HCT116 (cell line): ENCODE measurements at regions not wholly inside any gene's neighbourhood (a gene's known extent, or its start where the extent isn't known, plus 50 kb on each side); places are given as distances from the start of the nearest gene placed in this dataset.

ENCODE experiments used
- ATAC-seq: fragments of 200-7000 bp; cut with Tn5 transposase; 2 replicates; pipeline ENCODE4 v1.9.1; 2020; ENCODE audit warnings: mild to moderate bottlenecking, moderate library complexity
- BruUV-seq: library from RNA; stranded (reverse); fragments of 400-500 nt; replicated peaks from 2 replicates; lab custom pipeline; 2021; lab: Mats Ljungman, UMichigan
- CTCF ChIA-PET: fragments of 300-600 bp; sonication (Branson Sonifier 250); formaldehyde crosslinking; loops from one replicate; lab custom pipeline; 2021; ENCODE audit warnings: antibody characterized with exemption; lab: Charles Lee
- POLR2A ChIA-PET: fragments of 300-600, 350-600 bp; sonication (Branson Sonifier 250); formaldehyde crosslinking; loops from one replicate; lab custom pipeline; 2021; ENCODE audit warnings: antibody characterized with exemption; lab: Charles Lee
- RAD21 ChIA-PET, 2 experiments: fragments of 300-600 bp; sonication (Branson Sonifier 250); formaldehyde crosslinking; loops; one replicate each; lab custom pipeline; 2023; ENCODE audit warnings: low total read pairs in 2 of 2; ENCODE audit not compliant: uncharacterized antibody in 2 of 2, unreplicated experiment in 2 of 2, low non-redundant PET in 1 of 2; lab: Charles Lee
- DNase-seq: peaks from one replicate; pipeline ENCODE4 v3.0.0-alpha.2; 2010; ENCODE audit warnings: low read depth, low spot score
- H2AFZ ChIP-seq: fragments of 200-600 bp; shearing (Covaris generic), sonication (generic); 2 replicates; pipeline ENCODE4 v1.6.1; 2017; ENCODE audit warnings: low read depth, mixed run types, mixed read lengths, antibody characterized with exemption, low read length; ENCODE audit not compliant: poor library complexity, severe bottlenecking
- H3K27ac ChIP-seq: 2 replicates; pipeline ENCODE4 v1.5.1; 2012; ENCODE audit warnings: low read depth, low read length
- H3K27me3 ChIP-seq: fragments of 200-600 bp; sonication (generic); 2 replicates; pipeline ENCODE4 v1.6.1; 2016; ENCODE audit warnings: mixed run types, low read length, mixed read lengths; ENCODE audit not compliant: insufficient read depth
- H3K36me3 ChIP-seq, 2 experiments: fragments of 200-500 bp in 1 of 2; fragments of 200-600 bp in 1 of 2; sonication (Bioruptor generic) in 1 of 2; sonication (generic) in 1 of 2; 2 replicates each; pipeline versions ENCODE4 v1.5.1 to v1.6.1; 2014 to 2016; ENCODE audit warnings: low read length in 2 of 2, inconsistent platforms in 1 of 2, mixed read lengths in 1 of 2, mixed run types in 1 of 2; ENCODE audit not compliant: insufficient read depth in 2 of 2, control insufficient read depth in 1 of 2
- H3K4me1 ChIP-seq, 2 experiments: fragments of 200-600 bp in 1 of 2; sonication (generic) in 1 of 2; 2 replicates each; pipeline versions ENCODE4 v1.5.1 to v1.6.1; 2012 to 2017; ENCODE audit warnings: low read length in 2 of 2, inconsistent platforms in 1 of 2, mild to moderate bottlenecking in 1 of 2, mixed read lengths in 1 of 2, mixed run types in 1 of 2, moderate library complexity in 1 of 2; ENCODE audit not compliant: insufficient read depth in 2 of 2, control insufficient read depth in 1 of 2
- H3K4me2 ChIP-seq: fragments of 200-600 bp; sonication (generic); 2 replicates; pipeline ENCODE4 v1.6.1; 2017; ENCODE audit warnings: mixed run types, low read length, mixed read lengths
- H3K4me3 ChIP-seq, 2 experiments: fragments of 200-600 bp in 1 of 2; sonication (generic) in 1 of 2; replicated peaks in 1 of 2; 2 replicates each; pipeline ENCODE4 v1.5.1; 2011 to 2016; ENCODE audit warnings: low read length in 2 of 2, control low read depth in 1 of 2, low read depth in 1 of 2, mild to moderate bottlenecking in 1 of 2, mixed read lengths in 1 of 2, mixed run types in 1 of 2
- H3K79me2 ChIP-seq: fragments of 200-600 bp; sonication (generic); 2 replicates; pipeline ENCODE4 v1.6.1; 2017; ENCODE audit warnings: mild to moderate bottlenecking, mixed run types, low read length, moderate library complexity, mixed read lengths; ENCODE audit not compliant: insufficient read depth
- H3K9ac ChIP-seq: fragments of 200-600 bp; sonication (generic); 2 replicates; pipeline ENCODE4 v1.6.1; 2016; ENCODE audit warnings: low read length, mixed read lengths
- H3K9me2 ChIP-seq: fragments of 200-600 bp; sonication (generic), shearing (Covaris generic); 2 replicates; pipeline ENCODE4 v1.6.1; 2017; ENCODE audit warnings: mixed run types, mild to moderate bottlenecking, moderate library complexity; ENCODE audit not compliant: insufficient read depth
- H3K9me3 ChIP-seq, 2 experiments: fragments of 200-500 bp in 1 of 2; fragments of 200-600 bp in 1 of 2; sonication (Bioruptor generic) in 1 of 2; sonication (generic) in 1 of 2; 2 replicates each; pipeline ENCODE4 v1.6.1; 2014 to 2017; ENCODE audit warnings: low read length in 2 of 2, mixed read lengths in 2 of 2, inconsistent platforms in 1 of 2, low read depth in 1 of 2, mild to moderate bottlenecking in 1 of 2, mixed run types in 1 of 2, moderate library complexity in 1 of 2; ENCODE audit not compliant: control insufficient read depth in 1 of 2, insufficient read depth in 1 of 2
- H4K20me1 ChIP-seq: fragments of 200-600 bp; sonication (generic), shearing (Covaris generic); 2 replicates; pipeline ENCODE4 v1.6.1; 2017; ENCODE audit warnings: mixed run types, mild to moderate bottlenecking, moderate library complexity; ENCODE audit not compliant: insufficient read depth
- ATF3 ChIP-seq: IDR thresholded peaks from 2 replicates; pipeline ENCODE4 v1.6.1; 2012
- CBX3 ChIP-seq: IDR thresholded peaks from 2 replicates; pipeline ENCODE4 v1.6.1; 2012; ENCODE audit warnings: low read depth
- CEBPB ChIP-seq: IDR thresholded peaks from 2 replicates; pipeline ENCODE4 v1.6.1; 2012; ENCODE audit warnings: low read depth
- EGR1 ChIP-seq: IDR thresholded peaks from 2 replicates; pipeline ENCODE4 v1.6.1; 2012; ENCODE audit warnings: low read depth
- FOSL1 ChIP-seq: IDR thresholded peaks from 2 replicates; pipeline ENCODE4 v1.6.1; 2012; ENCODE audit warnings: low read depth
- JUND ChIP-seq: IDR thresholded peaks from 2 replicates; pipeline ENCODE4 v1.6.1; 2012
- POLR2AphosphoS5 ChIP-seq: IDR thresholded peaks from 2 replicates; pipeline ENCODE4 v1.6.1; 2011; ENCODE audit warnings: mild to moderate bottlenecking, low read depth, low read length, moderate library complexity
- RAD21 ChIP-seq: IDR thresholded peaks from 2 replicates; pipeline ENCODE4 v1.6.1; 2012; ENCODE audit warnings: low read depth, mild to moderate bottlenecking
- SIN3A ChIP-seq: IDR thresholded peaks from 2 replicates; pipeline ENCODE4 v1.6.1; 2012; ENCODE audit warnings: low read depth
- SP1 ChIP-seq: IDR thresholded peaks from 2 replicates; pipeline ENCODE4 v1.6.1; 2012; ENCODE audit warnings: low read depth
- SRF ChIP-seq: IDR thresholded peaks from 2 replicates; pipeline ENCODE4 v1.6.1; 2012; ENCODE audit warnings: low read depth
- TCF7L2 ChIP-seq: IDR thresholded peaks from 2 replicates; pipeline ENCODE4 v1.7.0; 2011; ENCODE audit warnings: borderline replicate concordance, inconsistent platforms; ENCODE audit not compliant: insufficient read depth, insufficient read length; ENCODE audit errors: extremely low read depth
- YY1 ChIP-seq: IDR thresholded peaks from 2 replicates; pipeline ENCODE4 v1.6.1; 2011; ENCODE audit warnings: low read length, low read depth, moderate library complexity, mild to moderate bottlenecking; ENCODE audit not compliant: insufficient replicate concordance; ENCODE audit errors: extremely low read depth
- intact Hi-C: fragments of 100-400 bp; cut with micrococcal nuclease; formaldehyde crosslinking; loops from 2 replicates; pipeline ENCODE4 v1.10.0; 2022
- TF ChIP-seq, protein P1 (sequence below): IDR thresholded peaks from 2 replicates; pipeline ENCODE4 v1.6.1; 2012; ENCODE audit warnings: low read depth

- Histone ChIP-seq H4K20me1 (no peaks in the 10 kb centered on the region), H3K4me1 (no peaks in the 10 kb centered on the region), H3K9me2 (no peaks in the 10 kb centered on the region), H3K9ac (no peak overlapping the region), H3K4me3 (no peak overlapping the region), H3K27ac (no peak overlapping the region), H3K9me3 (peaks cover 9 to 19% of the 10 kb centered on the region in 2 experiments; a peak in 2 of 4 replicates), H3K4me2 (no peak overlapping the region), H3K27me3 (no peaks in the 10 kb centered on the region), H3K79me2 (no peaks in the 10 kb centered on the region), H3K36me3 (no peaks in the 10 kb centered on the region), H2AFZ (no peak overlapping the region)
- TF ChIP-seq FOSL1 (no peak), EGR1 (no peak), POLR2AphosphoS5 (no peak), ATF3 (no peak), SP1 (no peak), SIN3A (no peak), CBX3 (no peak), CEBPB (no peak), YY1 (no peak), TCF7L2 (no peak), JUND (no peak), SRF (no peak), RAD21 (no peak)
- TF ChIP-seq, protein P1, sequence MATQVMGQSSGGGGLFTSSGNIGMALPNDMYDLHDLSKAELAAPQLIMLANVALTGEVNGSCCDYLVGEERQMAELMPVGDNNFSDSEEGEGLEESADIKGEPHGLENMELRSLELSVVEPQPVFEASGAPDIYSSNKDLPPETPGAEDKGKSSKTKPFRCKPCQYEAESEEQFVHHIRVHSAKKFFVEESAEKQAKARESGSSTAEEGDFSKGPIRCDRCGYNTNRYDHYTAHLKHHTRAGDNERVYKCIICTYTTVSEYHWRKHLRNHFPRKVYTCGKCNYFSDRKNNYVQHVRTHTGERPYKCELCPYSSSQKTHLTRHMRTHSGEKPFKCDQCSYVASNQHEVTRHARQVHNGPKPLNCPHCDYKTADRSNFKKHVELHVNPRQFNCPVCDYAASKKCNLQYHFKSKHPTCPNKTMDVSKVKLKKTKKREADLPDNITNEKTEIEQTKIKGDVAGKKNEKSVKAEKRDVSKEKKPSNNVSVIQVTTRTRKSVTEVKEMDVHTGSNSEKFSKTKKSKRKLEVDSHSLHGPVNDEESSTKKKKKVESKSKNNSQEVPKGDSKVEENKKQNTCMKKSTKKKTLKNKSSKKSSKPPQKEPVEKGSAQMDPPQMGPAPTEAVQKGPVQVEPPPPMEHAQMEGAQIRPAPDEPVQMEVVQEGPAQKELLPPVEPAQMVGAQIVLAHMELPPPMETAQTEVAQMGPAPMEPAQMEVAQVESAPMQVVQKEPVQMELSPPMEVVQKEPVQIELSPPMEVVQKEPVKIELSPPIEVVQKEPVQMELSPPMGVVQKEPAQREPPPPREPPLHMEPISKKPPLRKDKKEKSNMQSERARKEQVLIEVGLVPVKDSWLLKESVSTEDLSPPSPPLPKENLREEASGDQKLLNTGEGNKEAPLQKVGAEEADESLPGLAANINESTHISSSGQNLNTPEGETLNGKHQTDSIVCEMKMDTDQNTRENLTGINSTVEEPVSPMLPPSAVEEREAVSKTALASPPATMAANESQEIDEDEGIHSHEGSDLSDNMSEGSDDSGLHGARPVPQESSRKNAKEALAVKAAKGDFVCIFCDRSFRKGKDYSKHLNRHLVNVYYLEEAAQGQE: no peak
- intact Hi-C loops: no loop called here
- ChIA-PET POLR2A (no interaction called here), CTCF (no interaction called here), RAD21 (no interaction called here)
- DNase-seq: no peak
- no TSS peak for BruUV-seq
- no peak for ATAC-seq
Observed at GRCh38 chr10:81367132-81367531, 507.9 kb upstream of the NRG3 start.
